IMR-90 (cell line): ENCODE measurements at regions not wholly inside any gene's neighbourhood (a gene's known extent, or its start where the extent isn't known, plus 50 kb on each side); places are given as distances from the start of the nearest gene placed in this dataset.

Source experiments
- ATAC-seq: fragments of 200-7000 bp; cut with Tn5 transposase; 2 replicates; pipeline ENCODE4 v1.9.1; 2020; ENCODE audit warnings: low read depth, mild to moderate bottlenecking, moderate library complexity
- BruUV-seq: library from RNA; stranded (reverse); fragments of 400-500 nt; replicated peaks from 2 replicates; lab custom pipeline; 2021; lab: Mats Ljungman, UMichigan
- CTCF ChIA-PET: fragments of 300-600 bp; formaldehyde crosslinking; extraction: SDS; loops from one replicate; lab custom pipeline; 2021; ENCODE audit warnings: antibody characterized with exemption; lab: Yijun Ruan, JAX
- POLR2A ChIA-PET: fragments of 300-600 bp; sonication (Branson Sonifier 250); formaldehyde crosslinking; loops from one replicate; lab custom pipeline; 2022; ENCODE audit warnings: antibody characterized with exemption; ENCODE audit not compliant: unreplicated experiment; lab: Charles Lee
- DNase-seq: peaks from one replicate; pipeline ENCODE4 v3.0.0; 2013
- H2AFZ ChIP-seq: replicated peaks from 2 replicates; pipeline ENCODE3; 2013; ENCODE audit warnings: low read length, mild to moderate bottlenecking; ENCODE audit not compliant: poor library complexity
- H2AK5ac ChIP-seq: 2 replicates; pipeline ENCODE4 v1.6.1; 2013; ENCODE audit warnings: low read depth, low read length, inconsistent platforms
- H2AK9ac ChIP-seq: replicated peaks from 2 replicates; pipeline ENCODE3; 2013; ENCODE audit warnings: mild to moderate bottlenecking, low read depth, low read length, moderate library complexity; ENCODE audit not compliant: poor library complexity
- H2BK120ac ChIP-seq: 2 replicates; pipeline ENCODE4 v1.6.1; 2013; ENCODE audit warnings: low read depth, low read length, inconsistent platforms
- H2BK15ac ChIP-seq: 3 replicates; pipeline ENCODE4 v1.6.1; 2013; ENCODE audit warnings: low read depth, low read length, inconsistent platforms
- H2BK20ac ChIP-seq: 2 replicates; pipeline ENCODE4 v1.6.1; 2013; ENCODE audit warnings: low read depth, mild to moderate bottlenecking, inconsistent platforms, low read length, moderate library complexity
- H2BK5ac ChIP-seq: 2 replicates; pipeline ENCODE4 v1.6.1; 2013; ENCODE audit warnings: mild to moderate bottlenecking, low read depth, low read length, inconsistent platforms; ENCODE audit not compliant: poor library complexity, severe bottlenecking
- H3K14ac ChIP-seq: replicated peaks from 2 replicates; pipeline ENCODE4 v1.6.1; 2013; ENCODE audit warnings: low read depth, low read length, inconsistent platforms
- H3K18ac ChIP-seq: 2 replicates; pipeline ENCODE4 v1.6.1; 2013; ENCODE audit warnings: low read depth, low read length, control low read depth
- H3K23ac ChIP-seq: 2 replicates; pipeline ENCODE4 v1.6.1; 2013; ENCODE audit warnings: low read depth, low read length, inconsistent platforms
- H3K27ac ChIP-seq: 2 replicates; pipeline ENCODE4 v1.5.1; 2013; ENCODE audit warnings: mild to moderate bottlenecking, control low read depth, low read length; ENCODE audit not compliant: insufficient read depth
- H3K27me3 ChIP-seq: 2 replicates; pipeline ENCODE4 v1.6.1; 2013; ENCODE audit warnings: low read length; ENCODE audit not compliant: control insufficient read depth, insufficient read depth
- H3K36me3 ChIP-seq: 2 replicates; pipeline ENCODE4 v1.6.1; 2013; ENCODE audit warnings: low read length, mixed read lengths; ENCODE audit not compliant: control insufficient read depth, insufficient read depth
- H3K4ac ChIP-seq: 2 replicates; pipeline ENCODE4 v1.6.1; 2013; ENCODE audit warnings: low read depth, low read length, inconsistent platforms
- H3K4me1 ChIP-seq: 2 replicates; pipeline ENCODE4 v1.6.1; 2013; ENCODE audit warnings: low read length, mixed read lengths; ENCODE audit not compliant: control insufficient read depth, insufficient read depth
- H3K4me2 ChIP-seq: 2 replicates; pipeline ENCODE4 v1.6.1; 2013; ENCODE audit warnings: low read depth, mild to moderate bottlenecking, control low read depth, low read length, moderate library complexity
- H3K4me3 ChIP-seq: 2 replicates; pipeline ENCODE4 v1.5.1; 2013; ENCODE audit warnings: low read depth, mild to moderate bottlenecking, control low read depth, low read length, moderate library complexity; ENCODE audit not compliant: insufficient read depth
- H3K56ac ChIP-seq: 2 replicates; pipeline ENCODE4 v1.6.1; 2013; ENCODE audit warnings: low read length, inconsistent platforms; ENCODE audit not compliant: insufficient read depth; ENCODE audit errors: extremely low read depth
- H3K79me1 ChIP-seq, 2 experiments: 2 replicates each; pipeline ENCODE4 v1.6.1; 2013; ENCODE audit warnings: low read length in 2 of 2, inconsistent platforms in 1 of 2, low read depth in 1 of 2
- H3K9ac ChIP-seq: 2 replicates; pipeline ENCODE4 v1.6.1; 2013; ENCODE audit warnings: low read depth, low read length, control low read depth
- H3K9me1 ChIP-seq: 2 replicates; pipeline ENCODE4 v1.6.1; 2013; ENCODE audit warnings: low read length, inconsistent platforms; ENCODE audit not compliant: insufficient read depth
- H3K9me3 ChIP-seq: 2 replicates; pipeline ENCODE4 v1.6.1; 2013; ENCODE audit warnings: low read length; ENCODE audit not compliant: control insufficient read depth, insufficient read depth
- H4K20me1 ChIP-seq: 2 replicates; pipeline ENCODE4 v1.6.1; 2013; ENCODE audit warnings: low read length, inconsistent platforms; ENCODE audit not compliant: insufficient read depth
- H4K5ac ChIP-seq: 2 replicates; pipeline ENCODE4 v1.6.1; 2013; ENCODE audit warnings: mild to moderate bottlenecking, low read depth, low read length, control low read depth
- H4K8ac ChIP-seq, 2 experiments: 2 replicates each; pipeline ENCODE4 v1.6.1; 2013; ENCODE audit warnings: low read depth in 2 of 2, low read length in 2 of 2, control low read depth in 1 of 2, inconsistent platforms in 1 of 2
- H4K91ac ChIP-seq: 2 replicates; pipeline ENCODE4 v1.6.1; 2013; ENCODE audit warnings: low read depth, low read length, inconsistent platforms; ENCODE audit not compliant: insufficient read depth
- BHLHE40 ChIP-seq: fragments of 150-350 bp; IDR thresholded peaks from 2 replicates; pipeline ENCODE4 v1.6.1; 2016; ENCODE audit warnings: mild to moderate bottlenecking, low read depth, low read length
- CTCF ChIP-seq: conservative IDR thresholded peaks from 2 replicates; pipeline ENCODE4 v1.5.1; 2012; ENCODE audit warnings: mild to moderate bottlenecking, low read depth, low read length, improper control_type of control experiment
- ELK1 ChIP-seq: fragments of 150-350 bp; IDR thresholded peaks from 2 replicates; pipeline ENCODE4 v1.6.1; 2016; ENCODE audit warnings: low read depth, mild to moderate bottlenecking, low read length, moderate library complexity, borderline replicate concordance
- FOS ChIP-seq: fragments of 150-350 bp; IDR thresholded peaks from 2 replicates; pipeline ENCODE4 v1.6.1; 2016; ENCODE audit warnings: low read depth, low read length
- MAFK ChIP-seq: IDR thresholded peaks from 2 replicates; pipeline ENCODE4 v1.6.1; 2012; ENCODE audit warnings: low read depth, low read length, improper control_type of control experiment
- MAZ ChIP-seq: IDR thresholded peaks from 2 replicates; pipeline ENCODE4 v1.6.1; 2012; ENCODE audit warnings: low read depth, mild to moderate bottlenecking, low read length, improper control_type of control experiment, moderate library complexity, borderline replicate concordance
- NFE2L2 ChIP-seq: fragments of 150-350 bp; IDR thresholded peaks from 2 replicates; pipeline ENCODE4 v1.6.1; 2016; ENCODE audit warnings: low read depth, mild to moderate bottlenecking, low read length
- POLR2A ChIP-seq: IDR thresholded peaks from 2 replicates; pipeline ENCODE4 v1.6.1; 2012; ENCODE audit warnings: mild to moderate bottlenecking, low read depth, low read length
- RCOR1 ChIP-seq: IDR thresholded peaks from 2 replicates; pipeline ENCODE4 v1.6.1; 2012; ENCODE audit warnings: mild to moderate bottlenecking, low read length, improper control_type of control experiment; ENCODE audit not compliant: insufficient replicate concordance
- SMC3 ChIP-seq: fragments of 150-350 bp; IDR thresholded peaks from 2 replicates; pipeline ENCODE4 v1.6.1; 2016; ENCODE audit warnings: low read depth, mild to moderate bottlenecking, antibody characterized with exemption, low read length, moderate library complexity
- WGBS, 2 experiments: methylation state at CpG; one replicate each; pipeline versions ENCODE4 v1.1.5 to v1.1.7; 2013; ENCODE audit warnings: missing lambda C conversion rate in 2 of 2; ENCODE audit not compliant: insufficient read length in 1 of 2; ENCODE audit errors: extremely low coverage in 2 of 2; 5-methylcytosine and 5-hydroxymethylcytosine counted together
- dilution Hi-C: fragments of 300-500 bp; cut with HindIII; formaldehyde crosslinking; loops from one replicate; pipeline ENCODE4 v1.14.3; 2018; ENCODE audit warnings: low sequenced_read_pairs; ENCODE audit not compliant: unreplicated experiment
- in situ Hi-C: fragments of 300-500 bp; cut with MboI; formaldehyde crosslinking; loops from 3 replicates; pipeline ENCODE4 v1.14.3; 2019; ENCODE audit warnings: low sequenced_read_pairs, inconsistent platforms, mixed read lengths
- intact Hi-C: fragments of 100-400 bp; cut with micrococcal nuclease; formaldehyde crosslinking; loops from 2 replicates; pipeline ENCODE4 v1.10.0; 2022

- Histone ChIP-seq H4K8ac (no peak overlapping the region), H2AK9ac (no peak overlapping the region), H3K23ac (no peak overlapping the region), H3K9me1 (no peaks in the 10 kb centered on the region), H4K91ac (no peak overlapping the region), H3K27ac (no peak overlapping the region), H3K36me3 (no peaks in the 10 kb centered on the region), H3K4me3 (peak overlapping the region; percentile 17; the same call in 1 of the 2 replicates), H3K4me2 (peak overlapping the region; percentile 86), H3K18ac (no peak overlapping the region), H3K4ac (no peak overlapping the region), H3K14ac (no peak overlapping the region), H2AK5ac (no peak overlapping the region), H3K9ac (no peak overlapping the region), H3K27me3 (peaks cover 8% of the 10 kb centered on the region), H3K4me1 (0 out of 2 replicates have a peak, but pooled peaks cover 2% of the 10 kb centered on the region), H2BK20ac (no peak overlapping the region), H4K20me1 (no peaks in the 10 kb centered on the region), H2BK5ac (no peak overlapping the region), H4K5ac (no peak overlapping the region), H3K9me3 (no peaks in the 10 kb centered on the region), H2AFZ (no peak overlapping the region), H2BK15ac (no peak overlapping the region), H2BK120ac (no peak overlapping the region), H3K56ac (no peak overlapping the region), H3K79me1 (no peaks in the 10 kb centered on the region)
- intact Hi-C loops = no loop called here
- CTCF ChIA-PET = interaction anchor here (0.5 to 0.7 kb wide), 2 partner anchors 23 to 721 kb away, joined by 3 to 4 read pairs; no protein-coding TSS in a partner anchor
- WGBS, 2 experiments = 24% methylated on average over 4 of the region's 11 CpGs; no CpG with 5 or more reads in 1 of the 2 experiments
- ATAC-seq = no peak; the same call in 1 of the 2 replicates
- BruUV-seq = no TSS peak
- dilution Hi-C loops = no loop called here
- no peak for TF ChIP-seq BHLHE40
- no peak for TF ChIP-seq NFE2L2
- TF ChIP-seq MAZ = no peak
- no peak for TF ChIP-seq CTCF
- TF ChIP-seq POLR2A = no peak
- no peak for TF ChIP-seq ELK1
- TF ChIP-seq SMC3 = no peak
- no peak for TF ChIP-seq FOS
- no peak for TF ChIP-seq RCOR1
- no peak for TF ChIP-seq MAFK
- DNase-seq = peak; percentile 20
- POLR2A ChIA-PET = no interaction called here
- in situ Hi-C loops = no loop called here
Measured at GRCh38 chr5:61631438-61631941, 299.4 kb downstream of the ZSWIM6 start.
